Fibroblast of lung (primary cell): ENCODE measurements at regions not wholly inside any gene's neighbourhood (a gene's known extent, or its start where the extent isn't known, plus 50 kb on each side); places are given as distances from the start of the nearest gene placed in this dataset.

ENCODE experiments used
- CTCF ChIP-seq, 2 donors: IDR thresholded peaks in 1 of 2; conservative IDR thresholded peaks in 1 of 2; 1 replicate in 1 of 2; 2 replicates in 1 of 2; pipeline ENCODE4 v1.5.1; 2011 to 2012; ENCODE audit warnings: low read length in 2 of 2, control low read depth in 1 of 2, inconsistent platforms in 1 of 2, low read depth in 1 of 2, mild to moderate bottlenecking in 1 of 2
- EZH2 ChIP-seq: IDR thresholded peaks from 2 replicates; pipeline ENCODE4 v1.5.1; 2012; ENCODE audit warnings: low read length, control low read depth, mild to moderate bottlenecking; ENCODE audit errors: missing control alignments

- TF ChIP-seq CTCF (conservative IDR thresholded peaks at IDR 0.05 in 1 of 2, IDR thresholded peaks at IDR 0.05 in 1 of 2; ENCODE audit: low read depth in 1 of 2, low read length in 2 of 2) (no peak), EZH2 (no peak)
These were observed 432.7 kb upstream of the DIPK2B start for GRCh38 chrX:45633419-45633818.
